ENCODE measurements at regions not wholly inside any gene's neighbourhood (a gene's known extent, or its start where the extent isn't known, plus 50 kb on each side); places are given as distances from the start of the nearest gene placed in this dataset.

DNA sequence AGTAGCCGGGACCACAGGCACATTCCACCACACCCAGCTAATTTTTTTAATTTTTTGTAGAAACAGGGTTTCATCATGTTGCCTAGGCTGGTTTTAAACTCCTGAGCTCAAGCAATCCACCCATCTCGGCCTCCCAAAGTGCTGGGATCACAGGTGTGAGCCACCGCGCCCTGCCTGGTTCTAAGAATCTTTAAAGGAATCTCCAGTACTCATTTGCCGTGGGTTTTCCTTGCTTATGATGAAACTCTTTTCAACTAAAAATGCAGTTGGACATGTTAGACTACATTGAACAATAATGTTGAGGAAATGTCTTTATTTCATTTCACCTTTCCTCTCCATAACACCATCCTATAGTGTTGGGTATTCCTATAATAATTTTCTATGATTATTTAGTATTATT, 121.6 kb downstream of the ZNF281 start:
- TF ChIP-seq, protein P1, sequence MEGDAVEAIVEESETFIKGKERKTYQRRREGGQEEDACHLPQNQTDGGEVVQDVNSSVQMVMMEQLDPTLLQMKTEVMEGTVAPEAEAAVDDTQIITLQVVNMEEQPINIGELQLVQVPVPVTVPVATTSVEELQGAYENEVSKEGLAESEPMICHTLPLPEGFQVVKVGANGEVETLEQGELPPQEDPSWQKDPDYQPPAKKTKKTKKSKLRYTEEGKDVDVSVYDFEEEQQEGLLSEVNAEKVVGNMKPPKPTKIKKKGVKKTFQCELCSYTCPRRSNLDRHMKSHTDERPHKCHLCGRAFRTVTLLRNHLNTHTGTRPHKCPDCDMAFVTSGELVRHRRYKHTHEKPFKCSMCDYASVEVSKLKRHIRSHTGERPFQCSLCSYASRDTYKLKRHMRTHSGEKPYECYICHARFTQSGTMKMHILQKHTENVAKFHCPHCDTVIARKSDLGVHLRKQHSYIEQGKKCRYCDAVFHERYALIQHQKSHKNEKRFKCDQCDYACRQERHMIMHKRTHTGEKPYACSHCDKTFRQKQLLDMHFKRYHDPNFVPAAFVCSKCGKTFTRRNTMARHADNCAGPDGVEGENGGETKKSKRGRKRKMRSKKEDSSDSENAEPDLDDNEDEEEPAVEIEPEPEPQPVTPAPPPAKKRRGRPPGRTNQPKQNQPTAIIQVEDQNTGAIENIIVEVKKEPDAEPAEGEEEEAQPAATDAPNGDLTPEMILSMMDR (conservative IDR thresholded peaks at IDR 0.05 in 1 of 2, IDR thresholded peaks at IDR 0.05 in 1 of 2; ENCODE audit: extremely low read depth in 1 of 2, insufficient read depth in 1 of 2, low read depth in 1 of 2, low read length in 2 of 2), result no peak
- TF ChIP-seq EZH2 (IDR thresholded peaks at IDR 0.05; ENCODE audit: borderline replicate concordance, low read length), result no peak
